Epithelial cell of esophagus (primary cell): ENCODE measurements at regions not wholly inside any gene's neighbourhood (a gene's known extent, or its start where the extent isn't known, plus 50 kb on each side); places are given as distances from the start of the nearest gene placed in this dataset.

Source experiments
- DNase-seq: peaks from one replicate; pipeline ENCODE4 v3.0.0; 2010; ENCODE audit warnings: low read depth
- H3K4me3 ChIP-seq: 2 replicates; pipeline ENCODE4 v1.5.1; 2011; ENCODE audit warnings: mild to moderate bottlenecking, low read length, control low read depth
- TF ChIP-seq, protein P1 (sequence below): IDR thresholded peaks from 2 replicates; pipeline ENCODE4 v1.5.1; 2011; ENCODE audit warnings: low read depth, mild to moderate bottlenecking, low read length, control low read depth, inconsistent platforms; ENCODE audit not compliant: insufficient read depth; ENCODE audit errors: missing control alignments

DNA sequence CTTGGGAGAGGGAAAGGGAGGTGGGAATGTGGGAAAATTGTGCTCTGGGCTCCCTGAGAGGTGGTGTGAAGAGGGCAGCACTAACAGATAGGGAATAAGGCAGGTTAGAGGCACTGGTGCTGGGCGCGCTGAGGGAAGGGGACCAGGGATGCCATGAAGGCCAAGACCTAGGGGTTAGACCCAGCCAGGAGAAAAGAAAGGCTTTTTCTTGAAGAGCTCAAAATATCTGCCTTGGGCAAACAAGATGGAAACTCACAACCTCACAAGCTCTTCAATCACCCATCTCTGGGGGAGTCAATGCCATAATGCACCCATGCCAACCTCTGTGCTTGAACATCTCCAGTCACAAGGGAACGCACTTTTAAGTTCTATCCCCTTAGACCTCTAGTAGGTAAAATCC, 363.6 kb upstream of the CHD6 start:
- TF ChIP-seq, protein P1, sequence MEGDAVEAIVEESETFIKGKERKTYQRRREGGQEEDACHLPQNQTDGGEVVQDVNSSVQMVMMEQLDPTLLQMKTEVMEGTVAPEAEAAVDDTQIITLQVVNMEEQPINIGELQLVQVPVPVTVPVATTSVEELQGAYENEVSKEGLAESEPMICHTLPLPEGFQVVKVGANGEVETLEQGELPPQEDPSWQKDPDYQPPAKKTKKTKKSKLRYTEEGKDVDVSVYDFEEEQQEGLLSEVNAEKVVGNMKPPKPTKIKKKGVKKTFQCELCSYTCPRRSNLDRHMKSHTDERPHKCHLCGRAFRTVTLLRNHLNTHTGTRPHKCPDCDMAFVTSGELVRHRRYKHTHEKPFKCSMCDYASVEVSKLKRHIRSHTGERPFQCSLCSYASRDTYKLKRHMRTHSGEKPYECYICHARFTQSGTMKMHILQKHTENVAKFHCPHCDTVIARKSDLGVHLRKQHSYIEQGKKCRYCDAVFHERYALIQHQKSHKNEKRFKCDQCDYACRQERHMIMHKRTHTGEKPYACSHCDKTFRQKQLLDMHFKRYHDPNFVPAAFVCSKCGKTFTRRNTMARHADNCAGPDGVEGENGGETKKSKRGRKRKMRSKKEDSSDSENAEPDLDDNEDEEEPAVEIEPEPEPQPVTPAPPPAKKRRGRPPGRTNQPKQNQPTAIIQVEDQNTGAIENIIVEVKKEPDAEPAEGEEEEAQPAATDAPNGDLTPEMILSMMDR = no peak
- no peak overlapping the region for H3K4me3 ChIP-seq
- no peak for DNase-seq

DNA sequence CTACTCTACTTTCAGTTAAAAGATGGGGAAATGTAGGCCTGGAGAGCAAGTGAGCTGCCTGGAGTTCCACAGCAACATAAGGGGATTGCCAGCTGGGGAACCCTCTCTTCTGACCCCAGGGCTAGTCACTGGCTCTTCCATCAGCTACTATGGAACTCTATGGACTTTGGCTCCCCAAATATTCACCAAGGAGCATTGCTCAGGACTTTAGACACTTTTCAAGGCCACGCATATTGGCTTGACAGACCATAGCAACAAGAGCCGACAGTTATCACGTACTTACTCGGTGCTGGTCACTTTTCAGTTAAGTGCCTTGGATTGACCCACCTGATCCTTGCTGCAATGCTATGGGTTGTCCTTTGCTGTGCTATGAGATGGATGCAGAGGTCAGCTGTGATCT, 360.7 kb upstream of the CHD6 start:
- TF ChIP-seq, protein P1 = no peak
- DNase-seq = no peak
- H3K4me3 ChIP-seq = no peak overlapping the region

DNA sequence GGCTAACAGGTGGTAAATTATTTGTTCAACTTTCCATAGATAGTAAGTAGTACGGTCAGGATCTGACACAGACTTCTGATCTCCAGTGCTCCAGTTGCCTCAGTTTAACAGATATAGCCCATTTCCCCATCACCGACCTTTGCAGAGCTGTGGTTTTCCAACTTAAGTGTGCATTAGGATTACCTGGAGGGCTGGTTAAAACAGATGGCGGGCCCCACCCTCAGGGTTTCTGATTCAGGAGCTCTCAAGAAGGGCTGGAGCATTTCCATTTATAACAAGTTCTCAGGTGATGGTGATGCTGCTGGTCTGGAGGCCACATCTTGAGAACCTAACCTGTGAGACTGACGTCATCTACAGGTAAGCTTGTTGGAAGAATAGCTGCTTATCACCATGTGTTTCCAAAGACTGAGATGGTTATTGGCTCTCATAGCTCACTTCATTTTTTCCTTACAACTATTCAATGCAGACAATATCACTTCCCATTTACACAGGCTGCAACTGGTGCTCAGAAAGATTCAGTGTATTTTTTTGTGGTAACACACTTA, 360.1 kb upstream of the CHD6 start:
- DNase-seq = no peak
- TF ChIP-seq, protein P1 = no peak
- H3K4me3 ChIP-seq = no peak overlapping the region

DNA sequence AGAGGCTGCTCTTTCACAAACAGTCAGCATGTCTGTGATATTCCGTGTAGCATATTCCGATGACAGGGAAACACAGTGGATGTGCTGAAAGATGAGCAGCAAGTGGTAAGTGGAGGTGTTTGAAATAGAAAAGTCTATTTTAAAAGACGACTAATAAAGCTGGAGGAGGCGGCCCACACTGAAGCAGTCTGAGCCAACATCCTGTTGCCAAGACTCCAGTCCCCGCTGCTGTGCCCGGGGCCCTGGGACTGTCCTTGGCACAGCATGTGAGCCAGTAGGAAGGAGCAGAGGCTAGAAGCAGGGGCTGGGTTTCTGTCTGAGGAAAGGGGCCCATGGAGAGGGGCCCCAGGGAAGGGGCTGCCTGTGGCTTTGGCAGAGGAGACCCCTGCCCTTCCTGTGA, 351.5 kb upstream of the CHD6 start:
- DNase-seq = no peak
- TF ChIP-seq, protein P1 = no peak
- no peak overlapping the region for H3K4me3 ChIP-seq

DNA sequence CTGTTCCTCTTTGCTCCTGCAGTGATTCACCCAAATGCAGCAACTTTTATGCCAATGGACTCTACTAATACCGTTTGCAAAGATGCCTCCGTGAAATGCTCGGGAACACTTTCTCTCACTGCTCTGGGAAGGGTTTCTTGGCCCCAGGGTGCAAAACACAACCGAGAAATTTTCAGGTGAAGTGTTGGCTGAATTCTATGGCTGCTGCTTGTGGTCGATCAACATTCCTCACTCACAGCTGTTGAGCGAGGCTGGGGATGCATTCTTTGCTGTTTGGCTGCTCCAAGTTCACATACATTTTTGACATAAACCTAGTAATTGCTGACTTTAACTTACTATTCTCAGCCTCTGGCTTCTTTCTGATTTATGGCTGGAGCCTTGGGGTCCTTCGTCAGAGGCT, 342.0 kb upstream of the CHD6 start:
- H3K4me3 ChIP-seq = no peak overlapping the region
- TF ChIP-seq, protein P1 = no peak

DNA sequence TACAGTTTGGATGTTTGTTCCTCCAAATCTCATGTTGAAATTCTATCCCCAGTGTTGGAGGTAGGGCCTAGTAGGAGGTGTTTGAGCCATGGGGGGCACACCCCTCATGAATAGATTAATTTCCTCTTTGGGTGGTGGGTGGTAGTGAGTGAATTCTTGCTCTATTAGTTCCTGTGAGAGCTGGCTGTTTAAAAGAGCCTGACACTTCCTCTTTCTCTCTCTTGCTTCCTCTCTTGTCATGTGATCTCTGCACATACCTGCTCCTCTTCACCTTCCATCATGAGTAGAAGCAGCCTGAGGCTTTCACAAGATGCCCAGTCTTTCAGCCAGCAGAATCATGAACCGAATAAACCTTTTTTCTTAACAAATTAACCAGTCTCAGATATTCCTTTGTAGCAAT, 340.2 kb upstream of the CHD6 start:
- TF ChIP-seq, protein P1 = no peak
- no peak overlapping the region for H3K4me3 ChIP-seq
- no peak for DNase-seq

More for the DNA sequence above, 342.0 kb upstream of the CHD6 start:
- no peak for DNase-seq

DNA sequence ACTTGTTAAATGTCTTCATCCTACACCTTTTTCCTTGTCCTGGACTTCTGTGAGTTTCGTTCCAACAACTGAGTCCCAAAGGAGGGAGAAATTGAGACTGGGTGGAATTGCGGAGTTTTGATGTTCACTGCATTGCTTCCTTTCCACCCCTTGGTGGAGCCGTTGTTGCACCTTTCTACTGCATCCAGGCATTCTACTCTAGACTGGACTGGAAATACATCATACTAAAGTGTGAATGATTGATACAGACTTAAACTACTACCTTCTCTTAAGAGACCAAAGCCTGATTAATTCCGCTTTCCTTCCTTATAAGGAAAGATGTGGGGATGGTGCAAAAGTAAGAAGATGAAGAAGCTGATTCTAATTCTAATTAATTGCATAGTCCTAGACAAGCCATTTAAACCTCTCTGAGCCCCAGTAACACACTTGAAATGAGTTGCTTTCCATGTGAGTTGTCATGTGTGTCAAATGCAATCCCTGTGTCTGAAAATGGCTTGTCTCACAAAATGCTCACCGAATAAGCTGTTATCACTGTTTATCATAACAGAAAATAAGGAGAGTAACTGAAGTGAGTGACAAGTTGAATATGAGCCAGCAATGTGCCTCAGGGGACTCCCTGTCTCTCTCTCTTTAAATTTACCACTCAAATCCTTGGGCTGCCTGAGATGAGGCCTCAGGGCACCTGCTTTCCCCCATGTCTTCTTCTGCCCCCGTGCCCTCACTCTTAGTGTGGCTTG, 338.3 kb upstream of the CHD6 start:
- TF ChIP-seq, protein P1 = no peak
- no peak overlapping the region for H3K4me3 ChIP-seq
- no peak for DNase-seq
